AG08395 (cell line): ENCODE measurements at regions not wholly inside any gene's neighbourhood (a gene's known extent, or its start where the extent isn't known, plus 50 kb on each side); places are given as distances from the start of the nearest gene placed in this dataset.
"Not testable (repeated sequence)": the region's sequence is repeated elsewhere in the genome, so short reads cannot be mapped to it uniquely, and the experiment has no call there.

Experiments used
- DNase-seq: peaks from one replicate; pipeline ENCODE4 v3.0.0; 2012; ENCODE audit warnings: mixed read lengths, low spot score

DNA sequence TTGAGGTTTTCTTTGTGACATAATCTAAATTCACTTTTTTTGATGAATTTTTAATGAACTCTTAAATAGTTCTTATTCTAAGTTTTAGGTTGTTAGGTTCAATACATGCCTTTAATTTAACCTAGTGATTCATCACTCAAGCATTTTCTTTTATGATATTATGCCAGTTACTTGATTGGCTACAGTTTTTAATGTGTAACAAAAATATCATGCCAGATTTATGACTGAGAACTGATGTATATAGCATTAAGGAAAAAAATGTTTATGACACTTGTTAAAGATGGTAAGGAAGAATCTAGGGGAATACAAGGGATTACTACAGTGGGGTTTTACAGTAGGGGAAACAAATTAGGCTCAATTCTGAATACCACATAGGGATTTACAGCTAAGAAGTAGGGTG is 103.1 kb downstream of the VGLL3 start:
- DNase-seq: no peak

DNA sequence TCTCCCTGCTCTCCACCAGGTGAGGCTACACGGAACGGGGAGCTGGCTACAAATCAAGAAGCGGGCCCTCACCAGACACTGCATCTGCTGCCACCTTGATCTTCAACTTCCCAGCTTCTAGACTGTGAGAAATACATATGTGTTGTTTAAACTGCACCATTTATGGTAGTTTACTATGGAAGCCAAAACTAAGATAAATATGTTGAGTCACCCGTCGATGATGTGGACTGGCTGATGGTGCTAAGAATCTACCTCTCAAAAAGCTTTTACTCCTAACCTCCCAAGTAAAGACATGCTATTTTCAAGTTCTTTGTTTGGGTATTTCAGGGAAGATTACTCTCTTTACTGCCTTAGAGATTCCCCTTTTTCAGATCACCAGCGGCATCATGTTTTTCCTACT is 110.9 kb downstream of the VGLL3 start:
- DNase-seq: no peak

DNA sequence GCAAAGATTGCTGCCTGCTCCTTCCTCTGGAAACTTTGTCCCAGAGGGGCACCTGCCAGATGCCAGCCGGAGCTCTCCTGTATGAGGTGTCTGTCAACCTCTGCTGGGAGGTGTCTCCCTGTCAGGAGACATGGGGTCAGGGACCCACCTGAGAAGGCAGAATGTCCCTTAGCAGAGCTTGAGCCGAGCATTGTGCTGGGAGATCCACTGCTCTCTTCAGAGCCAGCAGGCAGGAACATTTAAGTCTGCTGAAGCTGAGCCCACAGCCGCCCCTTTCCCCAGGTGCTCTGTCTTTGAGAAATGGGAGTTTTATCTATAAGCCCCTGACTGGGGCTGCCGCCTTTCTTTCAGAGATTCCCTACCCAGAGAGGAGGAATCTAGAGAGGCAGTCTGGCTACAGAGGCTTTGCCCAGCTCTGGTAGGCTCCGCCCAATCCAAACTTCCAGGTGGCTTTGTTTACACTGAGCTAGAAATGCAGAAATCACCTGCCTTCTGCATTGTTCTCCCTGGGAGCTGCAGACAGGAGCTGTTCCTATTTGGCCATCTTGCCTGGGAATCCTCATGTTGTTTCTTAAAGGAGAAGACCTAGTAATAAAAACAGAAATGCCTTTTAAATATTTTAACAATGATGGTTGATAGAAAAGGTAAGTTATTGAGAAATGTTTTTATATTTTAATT is 114.3 kb downstream of the VGLL3 start:
- not testable (repeated sequence) for DNase-seq

DNA sequence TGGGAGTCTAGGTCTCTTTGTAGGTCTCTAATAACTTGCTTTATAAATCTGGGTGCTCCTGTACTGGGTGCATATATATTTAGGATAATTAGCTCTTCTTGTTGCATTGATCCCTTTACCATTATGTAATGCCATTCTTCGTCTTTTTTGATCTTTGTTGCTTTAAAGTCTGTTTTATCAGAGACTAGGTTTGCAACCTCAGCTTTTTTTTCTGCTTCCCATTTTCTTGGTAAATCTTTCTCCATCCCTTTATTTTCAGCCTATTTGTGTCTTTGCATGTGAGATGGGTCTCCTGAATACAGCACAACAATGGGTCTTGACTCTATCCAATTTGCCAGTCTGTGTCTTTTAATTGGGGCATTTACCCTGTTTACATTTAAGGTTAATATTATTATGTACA is 116.2 kb downstream of the VGLL3 start:
- not testable (repeated sequence) for DNase-seq

DNA sequence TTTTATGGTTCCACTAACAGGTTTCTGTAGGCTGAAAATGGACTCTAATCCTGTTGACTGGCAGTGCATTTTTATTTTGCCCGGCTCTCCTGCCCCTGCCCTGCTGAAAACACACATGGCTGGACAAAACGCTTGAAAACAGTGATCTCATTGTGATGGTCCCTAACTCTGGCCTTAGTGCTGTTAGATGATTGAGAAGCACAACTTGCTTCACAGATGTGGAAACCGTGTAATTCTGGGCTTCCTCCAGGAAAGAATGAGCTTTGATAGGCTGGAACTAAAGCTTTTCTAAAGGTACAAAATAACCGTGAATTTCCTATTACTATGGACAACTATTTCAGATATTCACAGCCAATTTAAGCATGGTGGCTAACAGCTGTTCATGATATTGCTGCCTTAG is 121.4 kb downstream of the VGLL3 start:
- no peak for DNase-seq

GRCh38 chr3:86867982-86868381 is 123.0 kb downstream of the VGLL3 start:
- no peak for DNase-seq

DNA sequence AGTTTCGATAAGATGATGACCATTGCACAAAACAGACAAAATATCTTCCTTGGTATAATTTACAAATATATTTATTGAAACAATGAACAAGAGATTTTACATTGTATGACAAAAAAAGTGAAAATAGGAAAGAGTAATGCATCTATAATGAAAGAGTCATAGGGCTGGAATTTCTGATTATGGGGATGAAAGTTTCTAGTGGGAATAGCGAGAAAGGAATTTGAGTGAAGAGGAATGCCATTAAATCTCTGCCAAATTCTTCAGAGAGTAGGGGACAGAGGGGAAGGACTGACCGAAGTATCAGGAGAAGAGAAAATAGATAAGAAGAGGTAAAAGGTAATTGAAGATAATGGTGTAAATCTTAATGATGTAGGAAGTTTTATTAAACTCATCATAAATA is 125.4 kb downstream of the VGLL3 start:
- peak; percentile 38 for DNase-seq

DNA sequence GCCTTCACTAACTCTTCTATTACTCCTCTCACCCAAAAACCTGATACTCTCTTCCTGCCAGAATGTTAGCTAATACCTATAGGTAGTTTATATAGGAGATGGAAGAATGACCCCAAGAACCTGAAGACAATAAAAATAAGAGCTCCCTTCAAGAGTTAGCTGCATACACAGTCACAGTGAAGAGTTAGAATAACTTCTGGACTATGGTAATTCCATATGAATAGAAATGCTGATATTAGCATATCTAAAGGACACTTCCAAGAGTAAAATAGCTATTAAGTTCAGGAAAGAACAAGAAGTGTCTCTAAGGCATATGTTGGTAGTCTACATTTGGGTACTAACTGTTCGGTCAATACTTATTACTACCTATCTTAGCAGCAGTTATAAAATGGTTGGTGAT is 134.2 kb downstream of the VGLL3 start:
- no peak for DNase-seq

- DNase-seq: no peak
Observed at GRCh38 chr3:86849991-86850390, 141.0 kb downstream of the VGLL3 start.

DNA sequence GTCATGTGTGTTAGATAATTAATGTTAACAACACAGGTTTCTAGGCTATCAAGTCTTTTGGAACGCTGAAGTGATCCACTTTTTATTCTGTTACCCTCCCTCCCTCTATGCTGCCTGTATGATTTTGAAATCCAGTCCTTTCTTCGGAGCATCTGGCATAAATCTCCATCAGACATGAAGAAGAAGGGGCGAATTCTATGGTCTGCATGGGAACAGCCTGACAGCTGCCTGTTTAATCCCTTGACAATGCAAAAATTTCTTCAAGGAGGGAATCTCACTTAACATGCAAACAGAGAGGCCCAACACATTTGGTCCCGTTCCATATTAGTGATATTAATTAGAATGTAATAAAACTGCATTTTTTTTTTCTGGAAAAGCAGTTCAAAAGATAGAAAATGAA is 145.2 kb downstream of the VGLL3 start:
- DNase-seq: no peak

DNA sequence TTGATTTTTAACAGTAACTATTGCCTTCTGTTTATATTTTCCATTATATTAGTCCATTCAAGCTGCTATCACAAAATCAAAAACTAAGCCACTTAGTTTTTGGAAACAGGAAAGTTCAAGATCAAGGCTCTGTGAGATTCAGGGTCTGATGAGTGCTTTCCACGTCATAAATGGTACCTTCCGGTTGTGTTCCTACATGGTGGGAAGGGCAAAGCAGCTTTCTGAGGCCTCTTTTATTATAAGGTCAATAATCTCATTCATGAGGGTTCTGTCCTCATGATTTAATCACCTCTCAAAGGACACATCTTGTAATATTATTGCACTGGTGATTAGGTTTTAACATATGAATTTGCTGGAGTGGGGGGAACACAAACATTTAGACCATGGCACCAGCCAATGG is 152.0 kb downstream of the VGLL3 start:
- no peak for DNase-seq

- DNase-seq: no peak
Observed at GRCh38 chr3:86837871-86838270, 153.1 kb downstream of the VGLL3 start.

- peak; percentile 4 for DNase-seq
Observed at GRCh38 chr3:86830566-86830965, 160.4 kb downstream of the VGLL3 start.

- DNase-seq: no peak
Observed at GRCh38 chr3:86828751-86829150, 162.2 kb downstream of the VGLL3 start.

- not testable (repeated sequence) for DNase-seq
Observed at GRCh38 chr3:86827582-86827981, 163.4 kb downstream of the VGLL3 start.

GRCh38 chr3:86826292-86826691 is 164.7 kb downstream of the VGLL3 start:
- DNase-seq: no peak

- no peak for DNase-seq
Observed at GRCh38 chr3:86815880-86816279, 175.1 kb downstream of the VGLL3 start.

- DNase-seq: peak; percentile 37
Observed at GRCh38 chr3:86814918-86815655, 175.9 kb downstream of the VGLL3 start.

GRCh38 chr3:86814321-86814720 is 176.6 kb downstream of the VGLL3 start:
- no peak for DNase-seq

- DNase-seq: peak; percentile 17
Observed at GRCh38 chr3:86801921-86802320, 189.0 kb downstream of the VGLL3 start.

DNA sequence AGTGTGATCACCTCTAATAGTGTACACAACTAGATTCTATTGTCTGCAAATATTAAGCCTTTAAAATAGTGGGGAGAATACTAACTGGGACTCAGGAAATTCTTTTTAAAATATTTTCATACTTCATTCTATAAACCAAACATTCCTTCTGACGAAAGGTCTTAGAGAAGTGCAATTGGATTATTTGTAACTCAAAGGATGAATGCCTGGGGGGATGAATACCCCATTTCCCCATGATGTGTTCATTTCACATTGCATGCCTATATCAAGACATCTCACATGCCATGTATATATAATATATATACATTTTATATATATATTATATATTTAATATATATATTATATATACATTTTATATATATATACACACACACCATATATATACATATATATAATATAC is 189.9 kb downstream of the VGLL3 start:
- DNase-seq: no peak

- peak; percentile 44 for DNase-seq
Observed at GRCh38 chr3:86800116-86800515, 190.8 kb downstream of the VGLL3 start.

GRCh38 chr3:86797946-86798345 is 193.0 kb downstream of the VGLL3 start:
- no peak for DNase-seq
